CD4-positive, alpha-beta T cell (primary cell): ENCODE measurements at regions not wholly inside any gene's neighbourhood (a gene's known extent, or its start where the extent isn't known, plus 50 kb on each side); places are given as distances from the start of the nearest gene placed in this dataset.

Experiments
- ATAC-seq: fragments of 200-7000 bp; cut with Tn5 transposase; one replicate; pipeline ENCODE4 v1.10.0; 2022; ENCODE audit warnings: mild to moderate bottlenecking; ENCODE audit not compliant: poor library complexity
- CTCF ChIA-PET: fragments of 350-600 bp; sonication (Branson Sonifier 250); formaldehyde crosslinking; loops from one replicate; lab custom pipeline; 2021; ENCODE audit warnings: antibody characterized with exemption, inconsistent platforms; lab: Charles Lee
- POLR2A ChIA-PET: fragments of 350-600 bp; sonication (Branson Sonifier 250); formaldehyde crosslinking; loops from one replicate; lab custom pipeline; 2021; ENCODE audit warnings: antibody characterized with exemption, inconsistent platforms; lab: Charles Lee
- DNase-seq, 14 experiments: peaks; one replicate each; pipeline ENCODE4 v3.0.0-alpha.2; 2013 to 2020; ENCODE audit warnings: mixed read lengths in 2 of 14
- H3K27ac ChIP-seq, 2 donors: one replicate each; pipeline versions ENCODE4 v1.5.1 to v1.7.0; 2013; ENCODE audit warnings: low read length in 2 of 2, low read depth in 1 of 2, mild to moderate bottlenecking in 1 of 2
- H3K27me3 ChIP-seq, 2 experiments: 1 replicate in 1 of 2; 2 replicates in 1 of 2; pipeline versions ENCODE4 v1.6.1 to v1.7.0; 2013; ENCODE audit warnings: low read length in 2 of 2, control low read depth in 1 of 2, mild to moderate bottlenecking in 1 of 2, moderate library complexity in 1 of 2; ENCODE audit not compliant: insufficient read depth in 2 of 2, control insufficient read depth in 1 of 2
- H3K36me3 ChIP-seq: one replicate; pipeline ENCODE4 v1.6.1; 2013; ENCODE audit warnings: low read length, control low read depth; ENCODE audit not compliant: insufficient read depth
- H3K4me1 ChIP-seq: one replicate; pipeline ENCODE4 v1.6.1; 2013; ENCODE audit warnings: low read length, control low read depth; ENCODE audit not compliant: insufficient read depth
- H3K4me3 ChIP-seq: one replicate; pipeline ENCODE4 v1.5.1; 2013; ENCODE audit warnings: mild to moderate bottlenecking, low read length, moderate library complexity
- H3K9me3 ChIP-seq, 2 experiments: 1 replicate in 1 of 2; 2 replicates in 1 of 2; pipeline versions ENCODE4 v1.6.1 to v1.7.0; 2013; ENCODE audit warnings: low read length in 2 of 2, mild to moderate bottlenecking in 2 of 2, control low read depth in 1 of 2, moderate library complexity in 1 of 2; ENCODE audit not compliant: control insufficient read depth in 1 of 2, insufficient read depth in 1 of 2
- H3K27ac Mint-ChIP-seq: one replicate; pipeline ENCODE4 v1.8.0; 2020; ENCODE audit warnings: mixed read lengths
- H3K27me3 Mint-ChIP-seq: one replicate; pipeline ENCODE4 v1.8.0; 2021; ENCODE audit warnings: mixed read lengths
- H3K36me3 Mint-ChIP-seq: one replicate; pipeline ENCODE4 v1.8.0; 2021; ENCODE audit warnings: low read depth, mixed read lengths
- H3K4me1 Mint-ChIP-seq: one replicate; pipeline ENCODE4 v1.8.0; 2021; ENCODE audit warnings: low read depth, mixed read lengths
- H3K4me3 Mint-ChIP-seq: one replicate; pipeline ENCODE4 v1.8.0; 2020; ENCODE audit warnings: mild to moderate bottlenecking, mixed read lengths
- H3K9me3 Mint-ChIP-seq: one replicate; pipeline ENCODE4 v1.8.0; 2020; ENCODE audit warnings: mixed read lengths
- intact Hi-C, 2 experiments: fragments of 100-400 bp; cut with DNase I in 1 of 2; cut with micrococcal nuclease in 1 of 2; formaldehyde crosslinking; loops; one replicate each; pipeline versions ENCODE4 v1.15.1 to v1.9.0; 2023 to 2025; cut with DNase I, micrococcal nuclease
- TF ChIP-seq, protein P1 (sequence below): fragments of 200-600 bp; IDR thresholded peaks from one replicate; pipeline ENCODE4 v1.8.0; 2022; ENCODE audit warnings: antibody characterized with exemption, mild to moderate bottlenecking

GRCh38 chr5:165783024-165783423, 2277.6 kb downstream of the MAT2B start:
- DNase-seq = no peak
- H3K27ac Mint-ChIP-seq = no peak overlapping the region
- H3K27me3 Mint-ChIP-seq = no peaks in the 10 kb centered on the region
- no peaks in the 10 kb centered on the region for H3K36me3 ChIP-seq
- no peak for ATAC-seq
- TF ChIP-seq, protein P1, sequence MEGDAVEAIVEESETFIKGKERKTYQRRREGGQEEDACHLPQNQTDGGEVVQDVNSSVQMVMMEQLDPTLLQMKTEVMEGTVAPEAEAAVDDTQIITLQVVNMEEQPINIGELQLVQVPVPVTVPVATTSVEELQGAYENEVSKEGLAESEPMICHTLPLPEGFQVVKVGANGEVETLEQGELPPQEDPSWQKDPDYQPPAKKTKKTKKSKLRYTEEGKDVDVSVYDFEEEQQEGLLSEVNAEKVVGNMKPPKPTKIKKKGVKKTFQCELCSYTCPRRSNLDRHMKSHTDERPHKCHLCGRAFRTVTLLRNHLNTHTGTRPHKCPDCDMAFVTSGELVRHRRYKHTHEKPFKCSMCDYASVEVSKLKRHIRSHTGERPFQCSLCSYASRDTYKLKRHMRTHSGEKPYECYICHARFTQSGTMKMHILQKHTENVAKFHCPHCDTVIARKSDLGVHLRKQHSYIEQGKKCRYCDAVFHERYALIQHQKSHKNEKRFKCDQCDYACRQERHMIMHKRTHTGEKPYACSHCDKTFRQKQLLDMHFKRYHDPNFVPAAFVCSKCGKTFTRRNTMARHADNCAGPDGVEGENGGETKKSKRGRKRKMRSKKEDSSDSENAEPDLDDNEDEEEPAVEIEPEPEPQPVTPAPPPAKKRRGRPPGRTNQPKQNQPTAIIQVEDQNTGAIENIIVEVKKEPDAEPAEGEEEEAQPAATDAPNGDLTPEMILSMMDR = no peak
- H3K9me3 ChIP-seq = peaks cover 4 to 11% of the 10 kb centered on the region in 2 experiments
- peaks cover 14% of the 10 kb centered on the region for H3K9me3 Mint-ChIP-seq
- H3K4me3 ChIP-seq = no peak overlapping the region
- H3K27me3 ChIP-seq = no peaks in the 10 kb centered on the region
- no peaks in the 10 kb centered on the region for H3K36me3 Mint-ChIP-seq
- no peak overlapping the region for H3K4me3 Mint-ChIP-seq
- no peak overlapping the region for H3K27ac ChIP-seq
- intact Hi-C loops = no loop called here
- H3K4me1 Mint-ChIP-seq = no peaks in the 10 kb centered on the region
- no peaks in the 10 kb centered on the region for H3K4me1 ChIP-seq
- ChIA-PET CTCF (interaction anchor here (0.6 kb wide), 2 partner anchors 34 to 181 kb away, joined by 3 to 4 read pairs; no protein-coding TSS in a partner anchor), POLR2A (no interaction called here)

GRCh38 chr5:165786073-165786472, 2280.7 kb downstream of the MAT2B start:
- Histone ChIP-seq H3K9me3 (peaks cover 4 to 15% of the 10 kb centered on the region in 2 experiments), H3K4me3 (no peak overlapping the region), H3K36me3 (no peaks in the 10 kb centered on the region), H3K4me1 (no peaks in the 10 kb centered on the region), H3K27me3 (no peaks in the 10 kb centered on the region), H3K27ac (no peak overlapping the region)
- H3K9me3 Mint-ChIP-seq = peaks cover 21% of the 10 kb centered on the region
- DNase-seq (no peak), ATAC-seq (no peak)
- H3K27ac Mint-ChIP-seq = no peak overlapping the region
- H3K4me1 Mint-ChIP-seq = no peaks in the 10 kb centered on the region
- TF ChIP-seq, protein P1 = no peak
- H3K4me3 Mint-ChIP-seq = no peak overlapping the region
- H3K36me3 Mint-ChIP-seq = no peaks in the 10 kb centered on the region
- ChIA-PET CTCF (no interaction called here), POLR2A (no interaction called here)
- no peaks in the 10 kb centered on the region for H3K27me3 Mint-ChIP-seq
- intact Hi-C loops = no loop called here

- H3K9me3 Mint-ChIP-seq = peaks cover 11% of the 10 kb centered on the region
- no peak overlapping the region for H3K27ac Mint-ChIP-seq
- no peaks in the 10 kb centered on the region for H3K27me3 Mint-ChIP-seq
- TF ChIP-seq, protein P1 = no peak
- intact Hi-C loops = no loop called here
- Histone ChIP-seq H3K27ac (no peak overlapping the region), H3K4me3 (no peak overlapping the region), H3K36me3 (no peaks in the 10 kb centered on the region), H3K9me3 (no peaks in the 10 kb centered on the region), H3K27me3 (no peaks in the 10 kb centered on the region), H3K4me1 (no peaks in the 10 kb centered on the region)
- DNase-seq (no peak), ATAC-seq (no peak)
- CTCF ChIA-PET = no interaction called here
- H3K4me3 Mint-ChIP-seq = no peak overlapping the region
- POLR2A ChIA-PET = no interaction called here
- H3K36me3 Mint-ChIP-seq = no peaks in the 10 kb centered on the region
- no peaks in the 10 kb centered on the region for H3K4me1 Mint-ChIP-seq
Observed at GRCh38 chr5:165795073-165795472, 2289.7 kb downstream of the MAT2B start.
